PC-9 (cell line): ENCODE measurements at regions not wholly inside any gene's neighbourhood (a gene's known extent, or its start where the extent isn't known, plus 50 kb on each side); places are given as distances from the start of the nearest gene placed in this dataset.

Source experiments
- BruUV-seq: library from RNA; stranded (reverse); fragments of 400-500 nt; replicated peaks from 2 replicates; lab custom pipeline; 2021; lab: Mats Ljungman, UMichigan
- CTCF ChIA-PET: fragments of 300-600 bp; sonication (Branson Sonifier 250); formaldehyde crosslinking; loops from one replicate; lab custom pipeline; 2022; ENCODE audit warnings: antibody characterized with exemption; lab: Charles Lee
- POLR2A ChIA-PET: fragments of 300-600 bp; sonication (Branson Sonifier 250); formaldehyde crosslinking; loops from one replicate; lab custom pipeline; 2022; ENCODE audit warnings: antibody characterized with exemption; ENCODE audit not compliant: unreplicated experiment; lab: Charles Lee
- DNase-seq, 2 experiments: peaks; one replicate each; pipeline versions ENCODE4 v3.0.0 to v3.0.0-alpha.2; 2015 to 2022; ENCODE audit warnings: mixed read lengths in 1 of 2
- H2AFZ ChIP-seq: fragments of 200-600 bp; sonication (generic); 2 replicates; pipeline ENCODE4 v1.8.1; 2017; ENCODE audit warnings: antibody characterized with exemption
- H3F3A ChIP-seq: fragments of 200-600 bp; sonication (generic); 2 replicates; pipeline ENCODE4 v1.8.1; 2017; ENCODE audit warnings: antibody characterized with exemption, mild to moderate bottlenecking, low read depth; ENCODE audit not compliant: insufficient read depth
- H3K27ac ChIP-seq: fragments of 200-600 bp; sonication (generic); 2 replicates; pipeline ENCODE4 v1.6.1; 2016; ENCODE audit warnings: mixed run types
- H3K27me3 ChIP-seq: fragments of 200-600 bp; sonication (generic); 2 replicates; pipeline ENCODE4 v1.6.1; 2016; ENCODE audit warnings: low read depth, mixed run types; ENCODE audit not compliant: insufficient read depth
- H3K36me3 ChIP-seq: fragments of 200-600 bp; sonication (generic); 2 replicates; pipeline ENCODE4 v1.6.1; 2016; ENCODE audit warnings: low read depth, mixed run types
- H3K4me1 ChIP-seq: fragments of 200-600 bp; sonication (generic); replicated peaks from 2 replicates; pipeline ENCODE4 v1.6.1; 2016; ENCODE audit warnings: mixed run types; ENCODE audit not compliant: insufficient read depth
- H3K4me2 ChIP-seq: fragments of 200-600 bp; sonication (generic); 2 replicates; pipeline ENCODE4 v1.6.1; 2017; ENCODE audit warnings: mixed run types
- H3K4me3 ChIP-seq: fragments of 200-600 bp; sonication (generic); 2 replicates; pipeline ENCODE4 v1.6.1; 2016; ENCODE audit warnings: mixed run types
- H3K79me2 ChIP-seq: fragments of 200-600 bp; sonication (generic); 2 replicates; pipeline ENCODE4 v1.6.1; 2017; ENCODE audit warnings: low read depth, mixed run types
- H3K9me2 ChIP-seq: fragments of 200-600 bp; sonication (generic); 2 replicates; pipeline ENCODE4 v1.8.1; 2017; ENCODE audit warnings: mild to moderate bottlenecking; ENCODE audit not compliant: insufficient read depth
- H3K9me3 ChIP-seq: fragments of 200-600 bp; sonication (generic); 2 replicates; pipeline ENCODE4 v1.8.1; 2016; ENCODE audit warnings: low read depth; ENCODE audit not compliant: insufficient read depth
- H4K20me1 ChIP-seq: fragments of 200-600 bp; sonication (generic); 2 replicates; pipeline ENCODE4 v1.8.1; 2017; ENCODE audit not compliant: insufficient read depth
- CTCF ChIP-seq: fragments of 200-600 bp; sonication (generic); conservative IDR thresholded peaks from 2 replicates; pipeline ENCODE4 v1.6.1; 2017; ENCODE audit warnings: mixed run types, antibody characterized with exemption, mild to moderate bottlenecking, moderate library complexity
- EZH2 ChIP-seq: fragments of 200-600 bp; sonication (generic); IDR thresholded peaks from 2 replicates; pipeline ENCODE4 v1.8.0; 2017; ENCODE audit warnings: antibody characterized with exemption, low read depth
- intact Hi-C: fragments of 100-400 bp; cut with micrococcal nuclease; formaldehyde crosslinking; loops from one replicate; pipeline ENCODE4 v1.10.0; 2022; ENCODE audit not compliant: unreplicated experiment

- Histone ChIP-seq H3K9me2 (no peaks in the 10 kb centered on the region), H2AFZ (no peak overlapping the region), H3K27me3 (no peaks in the 10 kb centered on the region), H3K79me2 (no peaks in the 10 kb centered on the region), H3K4me3 (no peak overlapping the region), H4K20me1 (no peaks in the 10 kb centered on the region), H3K4me2 (no peak overlapping the region), H3F3A (no peaks in the 10 kb centered on the region; the same call in 1 of the 2 replicates), H3K27ac (no peak overlapping the region), H3K36me3 (no peaks in the 10 kb centered on the region), H3K4me1 (peaks cover 10% of the 10 kb centered on the region), H3K9me3 (no peaks in the 10 kb centered on the region)
- TF ChIP-seq CTCF (no peak), EZH2 (no peak)
- no TSS peak for BruUV-seq
- intact Hi-C loops = no loop called here
- DNase-seq = no peak
- ChIA-PET CTCF (no interaction called here), POLR2A (no interaction called here)
Measured at GRCh38 chr15:70447521-70447920, 315.8 kb downstream of the UACA start.

GRCh38 chr15:70447081-70447480, 316.3 kb downstream of the UACA start:
- Histone ChIP-seq H3K4me2 (no peak overlapping the region), H3K4me1 (peaks cover 9% of the 10 kb centered on the region; the same call in 1 of the 2 replicates), H3K79me2 (no peaks in the 10 kb centered on the region), H4K20me1 (no peaks in the 10 kb centered on the region), H3K9me2 (no peaks in the 10 kb centered on the region), H2AFZ (no peak overlapping the region), H3F3A (no peaks in the 10 kb centered on the region; the same call in 1 of the 2 replicates), H3K9me3 (no peaks in the 10 kb centered on the region), H3K36me3 (no peaks in the 10 kb centered on the region), H3K27me3 (no peaks in the 10 kb centered on the region), H3K27ac (no peak overlapping the region), H3K4me3 (no peak overlapping the region)
- ChIA-PET POLR2A (no interaction called here), CTCF (no interaction called here)
- no TSS peak for BruUV-seq
- DNase-seq = no peak
- TF ChIP-seq CTCF = no peak
- no peak for TF ChIP-seq EZH2
- intact Hi-C loops = no loop called here

GRCh38 chr15:70443486-70444273, 319.7 kb downstream of the UACA start:
- no peak overlapping the region for H3K4me2 ChIP-seq
- H3K27me3 ChIP-seq = no peaks in the 10 kb centered on the region
- H3K9me3 ChIP-seq = no peaks in the 10 kb centered on the region
- no peak overlapping the region for H2AFZ ChIP-seq
- no peak overlapping the region for H3K4me3 ChIP-seq
- no peak overlapping the region for H3K27ac ChIP-seq
- POLR2A ChIA-PET = interaction anchor here (0.7 kb wide), 1 partner anchor 23 kb away, joined by 3 read pairs; no protein-coding TSS in a partner anchor
- no TSS peak for BruUV-seq
- H3K9me2 ChIP-seq = no peaks in the 10 kb centered on the region
- H3K36me3 ChIP-seq = no peaks in the 10 kb centered on the region
- intact Hi-C loops = no loop called here
- H3K79me2 ChIP-seq = no peaks in the 10 kb centered on the region
- CTCF ChIA-PET = interaction anchor here (0.6 kb wide), 1 partner anchor 1649 kb away, joined by 5 read pairs; no protein-coding TSS in a partner anchor
- no peak for DNase-seq
- no peak for TF ChIP-seq CTCF
- no peak for TF ChIP-seq EZH2
- peaks cover 31% of the 10 kb centered on the region for H3K4me1 ChIP-seq
- no peaks in the 10 kb centered on the region for H4K20me1 ChIP-seq
- H3F3A ChIP-seq = no peaks in the 10 kb centered on the region; the same call in 1 of the 2 replicates
